ENCODE measurements at regions not wholly inside any gene's neighbourhood (a gene's known extent, or its start where the extent isn't known, plus 50 kb on each side); places are given as distances from the start of the nearest gene placed in this dataset.

- TF ChIP-seq CTCF (IDR thresholded peaks at IDR 0.05; ENCODE audit: insufficient read depth, low read length) (no peak), GABPA (IDR thresholded peaks at IDR 0.05; ENCODE audit: low read depth) (no peak), POLR2AphosphoS5 (IDR thresholded peaks at IDR 0.05; ENCODE audit: low read depth) (no peak), REST (IDR thresholded peaks at IDR 0.05; ENCODE audit: insufficient replicate concordance, low read depth) (no peak), SPI1 (IDR thresholded peaks at IDR 0.05; ENCODE audit: borderline replicate concordance, low read depth) (no peak)
These were observed 725.2 kb upstream of the GOLIM4 start for GRCh38 chr3:168820810-168821415.

All from HL-60 (cell line).